ENCODE measurements at regions not wholly inside any gene's neighbourhood (a gene's known extent, or its start where the extent isn't known, plus 50 kb on each side); places are given as distances from the start of the nearest gene placed in this dataset.

DNA sequence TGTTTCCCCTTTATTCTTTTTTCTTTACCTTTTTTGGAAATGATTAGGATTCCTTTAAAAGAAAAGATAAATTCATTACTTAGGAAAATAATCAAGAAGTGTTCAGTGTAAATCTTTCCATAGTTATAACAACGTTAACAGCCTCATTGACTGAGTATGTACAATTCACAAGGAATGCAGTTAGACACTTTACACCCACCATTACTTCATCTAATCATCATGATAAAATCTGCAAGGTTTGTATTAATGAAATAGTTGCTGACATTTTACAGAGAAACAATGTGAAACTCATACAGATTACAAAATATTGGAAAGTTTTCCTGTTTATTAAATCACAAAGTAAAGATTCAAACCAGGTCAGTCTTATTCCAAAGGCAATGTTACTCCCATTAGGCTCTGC, 59.3 kb upstream of the NEGR1 start:
- Histone ChIP-seq H3K9me3 (no peaks in the 10 kb centered on the region), H3K4me3 (ENCODE audit: low read depth, low read length) (no peak overlapping the region), H3K36me3 (no peaks in the 10 kb centered on the region), H3K27me3 (no peaks in the 10 kb centered on the region), H3K4me1 (no peaks in the 10 kb centered on the region)
- DNase-seq, result no peak
- TF ChIP-seq, protein P1, sequence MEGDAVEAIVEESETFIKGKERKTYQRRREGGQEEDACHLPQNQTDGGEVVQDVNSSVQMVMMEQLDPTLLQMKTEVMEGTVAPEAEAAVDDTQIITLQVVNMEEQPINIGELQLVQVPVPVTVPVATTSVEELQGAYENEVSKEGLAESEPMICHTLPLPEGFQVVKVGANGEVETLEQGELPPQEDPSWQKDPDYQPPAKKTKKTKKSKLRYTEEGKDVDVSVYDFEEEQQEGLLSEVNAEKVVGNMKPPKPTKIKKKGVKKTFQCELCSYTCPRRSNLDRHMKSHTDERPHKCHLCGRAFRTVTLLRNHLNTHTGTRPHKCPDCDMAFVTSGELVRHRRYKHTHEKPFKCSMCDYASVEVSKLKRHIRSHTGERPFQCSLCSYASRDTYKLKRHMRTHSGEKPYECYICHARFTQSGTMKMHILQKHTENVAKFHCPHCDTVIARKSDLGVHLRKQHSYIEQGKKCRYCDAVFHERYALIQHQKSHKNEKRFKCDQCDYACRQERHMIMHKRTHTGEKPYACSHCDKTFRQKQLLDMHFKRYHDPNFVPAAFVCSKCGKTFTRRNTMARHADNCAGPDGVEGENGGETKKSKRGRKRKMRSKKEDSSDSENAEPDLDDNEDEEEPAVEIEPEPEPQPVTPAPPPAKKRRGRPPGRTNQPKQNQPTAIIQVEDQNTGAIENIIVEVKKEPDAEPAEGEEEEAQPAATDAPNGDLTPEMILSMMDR (IDR thresholded peaks at IDR 0.05; ENCODE audit: low read depth, low read length), result no peak

DNA sequence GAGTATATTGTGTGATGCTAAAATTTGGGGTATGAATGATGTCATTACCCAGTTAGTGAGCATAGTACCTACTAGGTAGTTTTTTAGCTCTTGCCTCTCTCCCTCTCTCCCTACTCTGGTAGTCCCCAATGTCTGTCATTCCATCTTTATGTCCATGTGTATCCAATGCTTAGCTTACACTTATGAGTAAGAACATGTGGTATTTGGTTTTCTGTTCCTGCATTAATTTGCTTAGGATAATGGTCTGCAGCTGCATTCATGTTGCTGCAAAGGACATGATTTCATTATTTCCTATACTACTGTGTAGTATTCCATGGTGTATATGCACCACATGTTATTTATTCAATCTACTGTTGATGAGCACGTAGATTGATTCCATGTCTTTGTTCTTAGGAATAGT, 54.4 kb upstream of the NEGR1 start:
- Histone ChIP-seq H3K4me1 (no peaks in the 10 kb centered on the region), H3K9me3 (no peaks in the 10 kb centered on the region), H3K4me3 (ENCODE audit: low read depth, low read length) (no peak overlapping the region), H3K36me3 (no peaks in the 10 kb centered on the region), H3K27me3 (no peaks in the 10 kb centered on the region)
- TF ChIP-seq, protein P1 (IDR thresholded peaks at IDR 0.05; ENCODE audit: low read depth, low read length), result no peak
- no peak for DNase-seq
